H54 (cell line): ENCODE measurements at regions not wholly inside any gene's neighbourhood (a gene's known extent, or its start where the extent isn't known, plus 50 kb on each side); places are given as distances from the start of the nearest gene placed in this dataset.
A peak's percentile ranks its signal among the peaks of the same experiment; 100 is the strongest.

Experiments used
- DNase-seq: peaks from one replicate; pipeline ENCODE4 v3.0.0; 2011; ENCODE audit warnings: low spot score, mixed read lengths; ENCODE audit not compliant: insufficient read length
- FAIRE-seq: peaks from 3 replicates; lab custom pipeline; 2011; peaks lifted over from hg19 to GRCh38; lab: Jason Lieb, UNC
- POLR2A ChIP-seq: IDR thresholded peaks from 2 replicates; pipeline ENCODE4 v1.6.1; 2011; ENCODE audit warnings: low read depth, mild to moderate bottlenecking, low read length

GRCh38 chr1:234733427-234733826 lies 123.4 kb upstream of the IRF2BP2 start:
- no peak for TF ChIP-seq POLR2A
- FAIRE-seq (no peak), DNase-seq (no peak)

- FAIRE-seq (no peak), DNase-seq (no peak)
- TF ChIP-seq POLR2A = no peak
Observed at GRCh38 chr1:234732671-234733390, 122.9 kb upstream of the IRF2BP2 start.

GRCh38 chr1:234732260-234732659 lies 122.3 kb upstream of the IRF2BP2 start:
- TF ChIP-seq POLR2A = no peak
- DNase-seq (no peak), FAIRE-seq (no peak)

- no peak for FAIRE-seq
- TF ChIP-seq POLR2A = no peak
- DNase-seq = peak; percentile 50
Observed at GRCh38 chr1:234731569-234732085, 121.6 kb upstream of the IRF2BP2 start.

GRCh38 chr1:234730770-234731568 lies 121.0 kb upstream of the IRF2BP2 start:
- FAIRE-seq = no peak
- TF ChIP-seq POLR2A = no peak

GRCh38 chr1:234730475-234730769 lies 120.4 kb upstream of the IRF2BP2 start:
- no peak for FAIRE-seq

More at GRCh38 chr1:234730770-234731568, 121.0 kb upstream of the IRF2BP2 start:
- peak; percentile 63 for DNase-seq

GRCh38 chr1:234729561-234730474 lies 119.8 kb upstream of the IRF2BP2 start:
- TF ChIP-seq POLR2A = no peak
- DNase-seq (no peak), FAIRE-seq (no peak)

More at GRCh38 chr1:234730475-234730769, 120.4 kb upstream of the IRF2BP2 start:
- no peak for DNase-seq
- TF ChIP-seq POLR2A = no peak

GRCh38 chr1:234728740-234729139 lies 118.8 kb upstream of the IRF2BP2 start:
- FAIRE-seq = no peak
- no peak for DNase-seq
- no peak for TF ChIP-seq POLR2A

- no peak for FAIRE-seq
- TF ChIP-seq POLR2A = no peak
- DNase-seq = no peak
Observed at GRCh38 chr1:234727018-234727940, 117.3 kb upstream of the IRF2BP2 start.

- no peak for TF ChIP-seq POLR2A
- no peak for FAIRE-seq
- no peak for DNase-seq
Observed at GRCh38 chr1:234726359-234726943, 116.5 kb upstream of the IRF2BP2 start.

- no peak for DNase-seq
- no peak for FAIRE-seq
- no peak for TF ChIP-seq POLR2A
Observed at GRCh38 chr1:234725177-234726132, 115.5 kb upstream of the IRF2BP2 start.
